HG03457 (cell line): ENCODE measurements at regions not wholly inside any gene's neighbourhood (a gene's known extent, or its start where the extent isn't known, plus 50 kb on each side); places are given as distances from the start of the nearest gene placed in this dataset.
"Not testable (repeated sequence)": the region's sequence is repeated elsewhere in the genome, so short reads cannot be mapped to it uniquely, and the experiment has no call there.

Experiments
- ATAC-seq: cut with Tn5 transposase; IDR thresholded peaks from one replicate; pipeline ENCODE4 v1.9.1; 2021; ENCODE audit warnings: moderate number of reproducible peaks; ENCODE audit not compliant: unreplicated experiment

DNA sequence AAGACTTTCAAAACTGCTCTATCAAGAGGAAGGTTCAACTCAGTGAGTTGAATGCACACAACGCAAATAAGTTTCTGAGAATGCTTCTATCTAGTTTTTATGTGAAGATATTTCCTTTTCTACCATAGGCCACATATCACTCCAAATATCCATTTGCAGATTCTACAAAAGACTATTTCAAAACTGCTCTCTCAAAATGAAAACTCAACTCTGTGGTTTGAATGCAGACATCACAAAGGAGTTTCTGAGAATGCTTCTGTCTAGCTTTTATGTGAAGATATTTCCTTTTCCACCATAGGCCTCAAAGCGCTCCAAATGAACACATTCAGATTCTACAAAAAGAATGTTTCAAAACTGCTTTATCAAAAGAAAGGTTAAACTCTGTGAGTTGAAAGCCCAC, 1093.1 kb upstream of the DEFB115 start:
- not testable (repeated sequence) for ATAC-seq

DNA sequence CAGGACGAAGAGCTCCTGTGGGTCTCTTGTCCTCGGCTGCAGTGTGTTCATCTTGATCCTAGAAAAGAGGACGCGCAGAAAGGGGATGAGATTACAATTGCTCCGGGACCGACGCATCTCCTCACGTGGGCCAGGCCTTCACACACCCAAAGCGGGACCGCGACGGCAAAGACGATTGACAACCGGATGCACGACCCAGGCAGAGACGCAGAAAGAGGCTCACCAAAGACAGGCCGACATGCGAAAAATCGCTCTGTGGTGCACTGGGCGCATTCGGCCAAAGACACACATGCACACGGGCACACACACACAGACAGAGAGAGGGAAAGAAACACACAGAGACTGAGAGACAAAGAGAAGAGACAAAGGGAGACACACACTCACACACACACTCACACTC, 1089.9 kb upstream of the DEFB115 start:
- no peak for ATAC-seq

DNA sequence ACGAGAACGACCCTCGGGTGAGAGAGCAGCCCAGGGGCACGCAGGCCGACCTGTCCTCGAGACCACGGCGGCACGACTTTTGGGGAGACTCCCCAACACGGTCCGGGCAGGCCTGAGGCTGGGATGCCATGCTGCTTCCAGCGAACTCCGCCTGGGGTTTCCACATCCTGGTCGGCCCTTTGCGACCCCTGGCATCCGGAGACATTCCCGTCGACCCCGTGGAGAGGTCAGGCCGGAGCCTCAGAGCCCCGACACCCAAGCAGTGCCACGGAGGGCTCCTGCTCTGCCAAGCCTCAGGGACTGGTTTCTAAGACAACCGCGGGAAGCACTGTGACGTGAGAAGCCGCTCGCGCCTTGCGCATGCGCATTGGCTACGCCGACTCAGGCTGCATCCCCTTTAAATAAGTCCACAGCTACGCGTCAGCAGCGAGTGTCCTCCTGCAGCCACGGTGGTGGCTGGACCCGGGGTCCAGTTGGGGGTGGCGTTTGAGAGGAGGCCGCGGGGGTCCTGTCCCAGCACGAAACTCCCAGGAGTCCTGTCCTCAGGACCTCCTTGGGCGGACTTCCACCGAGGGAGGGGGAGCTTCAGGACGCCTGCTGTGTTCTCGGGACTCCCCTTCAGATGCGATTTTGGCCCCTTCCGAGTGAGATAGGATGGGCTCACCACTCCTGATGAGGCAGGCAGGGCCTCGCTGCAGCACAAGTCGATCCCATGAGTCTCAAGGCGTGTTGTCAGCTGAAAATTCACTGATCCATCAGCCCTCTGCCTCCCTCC, 1089.3 kb upstream of the DEFB115 start:
- ATAC-seq: no peak

DNA sequence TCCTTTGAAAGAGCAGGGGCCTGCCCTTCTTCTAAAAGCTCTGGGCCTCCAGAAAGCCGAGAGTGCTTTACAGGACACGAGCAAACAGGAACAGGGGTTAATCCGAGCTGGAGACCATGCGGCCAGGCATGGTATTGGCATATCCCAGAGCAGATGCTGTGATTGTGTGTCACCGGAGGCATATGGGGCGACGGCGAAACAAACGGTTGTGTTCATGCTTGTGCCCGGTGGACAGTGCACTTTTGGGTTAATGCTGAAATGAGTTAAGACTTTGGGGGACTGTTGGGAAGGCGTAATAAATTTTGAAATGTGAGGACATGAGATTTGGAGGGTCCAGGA, 1088.7 kb upstream of the DEFB115 start:
- ATAC-seq: no peak

DNA sequence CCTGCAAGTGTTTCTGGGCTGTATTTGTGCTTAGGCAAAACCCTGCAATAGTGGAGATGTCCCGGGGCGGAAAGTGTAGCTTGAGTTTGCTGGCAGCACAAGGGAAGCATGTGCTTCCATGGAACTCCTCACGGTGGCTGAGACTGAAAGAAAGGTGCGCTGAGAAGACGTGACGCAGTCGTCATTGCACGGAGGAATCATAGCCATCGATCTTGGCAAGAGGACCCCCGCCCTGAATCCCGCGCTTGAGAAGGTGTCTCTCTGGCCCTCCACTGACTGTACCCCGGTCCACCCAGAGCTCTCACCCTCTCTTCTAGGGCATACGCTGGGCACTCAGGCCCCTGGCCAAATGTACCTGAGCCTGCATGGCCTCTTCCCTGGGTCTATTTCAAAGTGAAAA, 1081.8 kb upstream of the DEFB115 start:
- no peak for ATAC-seq

DNA sequence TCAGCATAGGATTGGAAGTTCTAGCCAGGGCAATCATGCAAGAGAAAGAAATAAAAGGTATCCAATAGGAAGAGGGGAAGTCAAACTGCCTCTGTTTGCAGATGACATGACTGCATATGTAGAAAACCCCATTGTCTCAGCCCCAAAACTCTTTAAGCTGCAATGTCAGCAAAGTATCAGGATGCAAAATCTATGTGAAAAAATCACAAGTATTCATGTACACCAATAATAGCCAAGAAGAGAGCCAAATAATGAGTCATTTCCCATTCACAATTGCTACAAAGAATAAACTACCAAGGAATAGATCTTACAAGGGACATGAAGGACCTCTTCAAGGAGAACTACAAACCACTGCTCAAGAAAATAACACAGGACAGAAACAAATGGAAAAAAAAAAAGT, 1074.3 kb upstream of the DEFB115 start:
- ATAC-seq: not testable (repeated sequence)

DNA sequence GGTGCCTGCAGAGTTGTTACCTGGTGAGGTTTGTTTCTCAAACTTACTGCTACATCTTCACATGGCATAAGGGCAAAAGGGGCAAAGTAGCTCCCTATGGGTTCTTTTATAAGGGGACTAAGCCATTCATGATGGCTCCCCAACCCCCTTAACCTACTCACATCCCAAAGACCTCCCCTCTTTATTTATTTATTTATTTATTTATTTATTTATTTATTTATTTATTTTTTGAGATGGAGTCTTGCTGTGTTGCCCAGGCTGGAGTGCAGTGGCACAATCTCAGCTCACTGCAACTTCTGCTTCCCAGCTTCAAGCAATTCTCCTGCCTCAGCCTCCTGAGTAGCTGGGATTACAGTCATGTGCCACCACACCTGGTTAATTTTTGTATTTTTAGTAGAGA, 1065.7 kb upstream of the DEFB115 start:
- ATAC-seq: not testable (repeated sequence)

DNA sequence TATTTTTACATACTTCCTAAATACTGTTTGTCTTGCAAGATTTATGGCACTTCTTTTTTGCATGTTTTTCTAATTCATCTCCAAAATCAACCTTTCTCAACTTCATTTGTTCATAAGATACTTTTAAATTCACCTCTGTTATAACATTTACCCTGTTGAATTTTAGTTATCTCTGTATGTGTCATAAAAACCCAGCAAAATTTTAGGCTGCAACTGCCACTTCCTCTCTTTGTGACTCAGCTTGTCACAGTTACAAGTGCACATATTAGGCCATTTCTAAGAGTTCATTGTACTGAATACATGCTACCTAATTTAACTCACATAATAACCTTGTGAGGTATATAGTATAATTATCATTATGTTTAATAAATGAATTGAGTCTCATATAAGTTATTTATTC, 1023.0 kb upstream of the DEFB115 start:
- not testable (repeated sequence) for ATAC-seq

DNA sequence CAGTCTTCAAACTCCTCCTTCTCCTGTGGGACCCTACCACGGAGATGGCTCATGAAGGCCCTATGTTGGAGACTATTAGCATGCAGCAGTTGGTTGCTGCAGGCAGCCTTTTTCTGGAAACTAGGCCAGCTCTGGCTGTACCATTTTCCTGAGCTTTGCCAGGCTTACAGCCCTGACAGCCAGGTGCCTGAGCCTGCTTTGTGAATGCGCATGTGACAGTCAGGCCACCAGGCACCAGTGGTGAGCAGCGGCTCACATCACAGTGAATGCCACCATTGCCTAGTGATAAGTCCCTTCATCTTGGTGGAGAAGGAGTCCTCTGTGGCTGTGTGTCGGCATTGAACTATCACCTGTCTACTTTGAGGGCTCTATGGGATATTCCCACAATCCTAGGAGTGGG, 982.4 kb upstream of the DEFB115 start:
- ATAC-seq: not testable (repeated sequence)

DNA sequence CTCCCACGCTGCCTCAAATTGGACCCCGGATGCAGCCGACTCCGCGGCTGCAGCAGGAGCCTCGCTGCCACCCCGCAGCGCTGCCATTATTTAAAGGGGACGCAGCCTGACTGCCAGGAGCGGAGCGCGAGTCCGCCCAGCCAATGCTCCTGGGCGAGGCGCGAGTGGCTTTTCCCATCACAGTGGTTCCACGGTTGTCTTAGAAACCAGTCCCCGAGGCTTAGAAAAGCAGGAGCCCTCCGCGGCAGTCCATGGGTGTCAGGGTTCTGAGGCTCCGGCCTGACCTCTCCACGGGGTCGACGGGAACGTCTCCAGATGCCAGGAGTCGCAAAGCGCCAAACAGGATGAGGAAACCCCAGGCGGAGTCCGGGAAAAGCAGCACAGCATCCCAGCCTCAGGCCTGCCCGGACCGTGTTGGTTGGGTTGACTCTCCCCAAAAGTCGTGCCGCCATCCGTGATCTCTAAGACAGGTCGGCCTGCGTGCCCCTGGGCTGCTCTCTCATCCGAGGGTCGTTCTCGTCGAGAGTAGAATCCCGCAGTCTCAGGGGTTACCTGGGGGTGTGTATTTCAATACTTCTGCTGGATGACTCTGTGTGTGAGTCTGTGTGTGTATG, 975.8 kb upstream of the DEFB115 start:
- ATAC-seq: no peak

DNA sequence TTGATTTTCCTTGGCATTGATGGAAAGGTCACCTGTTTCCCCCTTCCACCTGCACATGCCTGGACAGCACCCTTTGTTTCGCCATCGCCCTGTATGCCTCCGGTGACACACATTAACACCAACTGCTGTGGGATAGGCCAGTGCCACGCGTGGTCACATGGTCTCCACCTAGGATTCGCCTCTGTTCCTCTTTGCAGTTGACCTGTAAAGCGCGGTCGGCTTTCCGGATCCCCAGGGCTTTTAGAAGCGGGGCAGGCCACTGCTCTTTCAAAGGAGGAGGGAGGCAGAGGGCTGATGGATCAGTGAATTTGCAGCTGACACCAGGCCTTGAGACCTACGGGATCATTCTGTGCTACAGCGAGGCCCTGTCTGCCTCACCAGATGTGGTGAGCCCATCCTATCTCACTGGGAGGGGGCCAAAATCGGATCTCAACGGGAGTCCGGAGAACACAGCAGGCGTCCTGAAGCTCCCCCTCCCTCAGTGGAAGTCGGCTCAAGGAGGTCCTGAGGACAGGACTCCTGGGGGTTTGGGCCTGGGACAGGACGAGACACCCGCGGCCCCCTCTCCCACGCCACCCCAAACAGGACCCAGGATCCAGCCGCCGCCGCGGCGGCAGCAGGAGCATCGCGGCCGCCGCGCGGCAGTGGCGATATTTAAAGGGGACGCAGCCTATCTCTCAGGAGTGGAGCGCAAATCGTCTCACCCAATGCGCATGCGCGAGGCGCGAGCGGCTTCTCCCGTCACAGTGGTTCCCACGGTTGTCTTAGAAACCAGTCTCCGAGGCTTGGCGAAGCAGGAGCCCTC, 973.8 kb upstream of the DEFB115 start:
- not testable (repeated sequence) for ATAC-seq

DNA sequence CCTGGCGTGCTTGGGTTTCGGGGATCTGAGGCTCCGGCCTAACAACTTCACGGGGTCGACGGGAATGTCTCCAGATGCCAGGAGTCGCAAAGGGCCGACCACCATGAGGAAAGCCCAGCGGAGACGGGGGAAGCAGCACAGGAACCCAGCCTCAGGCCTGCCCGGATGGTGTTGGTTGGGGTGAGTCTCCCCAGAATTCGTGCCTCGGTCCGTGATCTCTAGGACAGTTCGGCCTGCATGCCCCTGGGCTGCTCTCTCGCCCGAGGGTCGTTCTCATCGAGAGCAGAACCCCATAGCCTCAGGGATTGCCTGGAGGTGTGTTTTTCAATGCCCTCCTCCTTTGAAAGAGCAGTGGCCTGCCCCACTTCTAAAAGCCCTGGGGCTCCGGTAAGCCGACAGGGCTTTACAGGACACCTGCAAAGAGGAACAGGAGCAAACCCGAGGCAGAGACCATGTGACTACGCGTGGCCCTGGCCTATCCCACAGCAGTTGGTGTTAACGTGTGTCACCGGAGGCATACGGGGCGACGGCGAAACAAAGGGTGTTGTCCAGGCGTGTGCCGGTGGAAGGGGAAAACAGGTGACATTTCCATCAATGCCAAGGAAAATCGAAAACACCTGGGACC, 973.1 kb upstream of the DEFB115 start:
- ATAC-seq: no peak

DNA sequence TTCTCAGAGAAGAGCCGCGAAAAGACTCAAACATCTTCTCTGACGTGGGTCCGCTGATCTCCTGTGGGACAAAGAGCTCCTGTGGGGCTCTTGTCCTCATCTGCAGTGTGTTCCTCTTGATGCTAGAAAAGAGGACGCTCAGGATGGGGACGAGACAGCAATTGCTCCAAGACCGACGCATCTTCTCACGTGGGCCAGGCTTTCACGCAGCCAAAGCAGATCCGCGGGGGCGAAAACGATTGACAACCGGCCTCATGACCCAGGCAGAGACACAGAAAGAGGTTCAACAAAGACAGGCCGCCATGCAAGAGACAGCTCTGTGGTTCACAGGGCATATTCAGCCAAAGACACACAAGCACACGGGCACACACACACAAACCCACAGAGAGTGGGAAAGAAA, 971.8 kb upstream of the DEFB115 start:
- ATAC-seq: no peak

DNA sequence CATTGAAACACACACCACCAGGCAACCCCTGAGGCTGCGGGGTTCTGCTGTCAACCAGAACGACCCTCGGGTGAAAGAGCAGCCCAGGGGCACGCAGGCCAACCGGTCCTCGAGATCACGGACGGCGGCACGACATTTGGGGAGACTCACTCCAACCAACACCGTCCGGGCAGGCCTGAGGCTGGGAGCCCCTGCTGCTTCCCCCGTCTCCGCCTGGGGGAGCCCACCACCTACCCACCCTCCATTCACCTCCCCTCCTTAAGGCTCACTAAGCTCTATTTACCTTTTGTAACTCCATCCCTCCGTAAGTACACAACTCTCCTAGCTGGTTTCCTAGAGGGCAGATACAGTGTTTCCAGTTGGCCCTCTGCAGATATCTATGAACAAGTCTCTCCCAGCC, 971.3 kb upstream of the DEFB115 start:
- ATAC-seq: no peak

DNA sequence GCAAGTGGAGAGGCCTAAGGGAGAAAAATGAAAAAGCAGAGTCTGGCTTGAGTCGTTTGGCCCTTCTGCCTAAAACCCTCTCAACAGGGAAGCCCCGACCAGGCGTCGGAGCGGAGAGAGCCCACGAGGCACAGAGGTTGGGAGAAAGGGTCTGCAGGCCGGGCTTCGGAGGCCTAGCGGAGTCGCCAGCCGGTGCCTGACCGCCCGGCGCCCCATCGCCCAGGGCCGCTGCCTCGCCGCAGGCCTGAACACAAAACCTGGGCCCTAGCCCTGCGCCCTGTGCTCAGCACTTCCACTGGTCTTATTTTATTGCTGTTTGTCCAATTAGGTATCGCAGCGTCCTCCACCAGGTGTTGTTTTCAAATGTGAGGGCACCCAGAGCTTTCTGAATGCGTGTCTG, 970.0 kb upstream of the DEFB115 start:
- ATAC-seq: not testable (repeated sequence)

DNA sequence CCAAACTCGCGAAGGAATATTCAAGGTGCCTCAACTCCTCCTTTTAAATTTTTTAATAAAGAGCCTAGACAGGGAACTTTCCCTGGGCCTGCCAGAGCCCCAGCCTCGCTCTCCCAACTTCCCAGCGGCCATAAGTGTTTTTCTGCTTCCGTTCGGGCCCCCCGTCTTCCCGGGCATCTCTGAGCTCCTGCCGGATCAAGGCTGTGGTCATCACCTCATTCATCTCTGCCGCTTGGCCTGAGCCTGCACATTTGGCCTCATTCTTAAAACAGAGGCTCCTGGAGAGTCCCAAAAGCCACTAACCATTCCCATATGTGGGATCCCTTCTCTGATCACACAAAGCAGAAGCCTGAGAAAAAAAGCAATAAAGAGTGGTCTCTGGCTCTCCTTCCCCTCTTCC, 969.1 kb upstream of the DEFB115 start:
- no peak for ATAC-seq

DNA sequence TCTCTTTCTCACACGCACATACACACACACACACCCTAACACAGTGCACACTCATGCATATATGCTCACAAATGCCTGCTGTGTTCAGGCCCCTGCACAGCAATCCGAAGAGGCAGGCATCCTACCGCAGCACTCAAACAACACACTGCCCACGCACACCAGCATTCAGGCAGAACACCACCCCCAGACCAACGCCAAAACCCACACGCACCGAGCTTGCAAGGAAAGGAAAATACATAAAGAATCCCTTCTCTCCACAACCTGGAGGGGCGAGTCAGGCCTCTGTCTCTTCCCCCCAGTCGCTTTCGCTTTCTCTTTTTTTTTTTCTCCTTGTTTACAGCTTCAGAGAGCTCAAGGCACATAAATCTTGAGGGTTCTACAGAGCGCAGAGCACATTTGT, 968.4 kb upstream of the DEFB115 start:
- not testable (repeated sequence) for ATAC-seq

DNA sequence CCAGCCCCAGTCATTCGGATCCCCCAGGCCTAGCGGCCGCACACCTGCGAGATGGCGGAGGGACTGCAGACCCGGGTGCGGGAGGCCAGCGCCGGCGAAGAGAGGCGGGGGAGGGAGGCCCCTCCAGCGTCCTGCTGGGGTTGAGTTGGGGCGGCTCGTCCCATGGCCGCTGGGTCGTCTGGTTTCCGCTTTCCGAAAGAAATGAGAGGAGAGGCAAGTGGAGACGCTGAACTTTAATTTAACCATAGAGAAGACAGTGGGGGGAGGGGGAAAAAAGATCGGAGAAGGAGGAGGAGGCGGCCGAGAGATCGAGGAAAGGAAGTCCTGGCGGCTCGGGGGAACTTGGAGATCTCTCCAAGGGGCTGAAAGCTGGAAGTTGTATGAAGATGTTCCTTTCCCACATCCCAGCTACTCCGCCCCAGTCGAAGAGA, 967.7 kb upstream of the DEFB115 start:
- not testable (repeated sequence) for ATAC-seq

DNA sequence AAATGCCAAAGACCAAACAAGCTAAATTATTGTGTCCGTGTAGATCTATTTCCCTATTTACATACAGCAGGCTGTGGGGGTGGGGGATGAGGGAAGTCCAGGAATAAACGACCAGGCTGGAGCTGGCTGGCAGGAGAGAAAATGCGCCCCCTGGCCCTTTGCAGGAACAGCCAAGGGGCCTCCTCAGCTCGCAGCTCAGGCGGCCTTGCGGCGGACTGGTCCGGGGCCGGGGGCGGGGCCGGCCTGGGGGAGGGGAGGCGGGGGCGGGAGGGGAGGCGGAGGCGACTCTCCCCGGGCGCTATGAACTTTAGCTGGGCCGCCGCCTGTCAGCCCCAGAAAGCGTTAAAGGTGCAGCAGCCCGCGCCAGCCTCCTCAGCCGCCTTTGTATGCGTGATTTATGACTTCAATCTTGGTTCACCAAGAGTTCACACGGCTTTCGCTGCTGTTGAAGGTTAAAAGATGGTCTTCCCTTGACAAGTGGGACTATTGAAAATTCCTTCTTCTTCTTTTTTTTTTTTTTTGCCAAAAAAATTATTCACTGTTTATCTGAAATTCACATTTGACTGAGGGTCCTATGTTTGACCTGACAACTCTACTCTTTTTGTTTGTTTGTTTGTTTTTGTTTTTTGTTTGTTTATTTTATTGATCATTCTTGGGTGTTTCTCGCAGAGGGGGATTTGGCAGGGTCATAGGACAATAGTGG, 967.0 kb upstream of the DEFB115 start:
- not testable (repeated sequence) for ATAC-seq

DNA sequence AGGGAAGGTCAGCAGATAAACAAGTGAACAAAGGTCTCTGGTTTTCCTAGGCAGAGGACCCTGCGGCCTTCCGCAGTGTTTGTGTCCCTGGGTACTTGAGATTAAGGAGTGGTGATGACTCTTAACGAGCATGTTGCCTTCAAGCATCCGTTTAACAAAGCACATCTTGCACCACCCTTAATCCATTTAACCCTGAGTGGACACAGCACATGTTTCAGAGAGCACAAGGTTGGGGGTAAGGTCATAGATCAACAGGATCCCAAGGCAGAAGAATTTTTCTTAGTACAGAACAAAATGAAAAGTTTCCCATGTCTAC, 966.4 kb upstream of the DEFB115 start:
- ATAC-seq: not testable (repeated sequence)

DNA sequence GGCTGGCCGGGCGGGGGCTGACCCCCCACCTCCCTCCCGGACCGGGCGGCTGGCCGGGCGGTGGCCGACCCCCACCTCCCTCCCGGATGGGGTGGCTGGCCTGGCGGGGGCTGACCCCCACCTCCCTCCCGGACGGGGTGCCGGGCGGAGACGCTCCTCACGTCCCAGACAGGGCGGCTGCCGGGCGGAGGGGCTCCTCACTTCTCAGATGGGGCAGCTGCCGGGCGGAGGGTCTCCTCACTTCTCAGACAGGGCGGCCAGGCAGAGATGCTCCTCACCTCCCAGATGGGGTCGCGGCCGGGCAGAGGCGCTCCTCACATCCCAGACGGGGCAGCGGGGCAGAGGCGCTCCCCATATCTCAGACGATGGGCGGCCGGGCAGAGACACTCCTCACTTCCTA, 965.8 kb upstream of the DEFB115 start:
- ATAC-seq: not testable (repeated sequence)
